ENCODE measurements at regions not wholly inside any gene's neighbourhood (a gene's known extent, or its start where the extent isn't known, plus 50 kb on each side); places are given as distances from the start of the nearest gene placed in this dataset.

- H3K9me3 ChIP-seq, result no peaks in the 10 kb centered on the region
- DNase-seq, result no peak
- H3K36me3 ChIP-seq (ENCODE audit: low read depth, missing control alignments), result no peaks in the 10 kb centered on the region
- H3K4me1 ChIP-seq, result peaks cover 3% of the 10 kb centered on the region
- no peaks in the 10 kb centered on the region for H3K27me3 ChIP-seq
- whole genome bisulfite sequencing, 2 donors, result 73 to 90% methylated on average over 4 of the region's 4 CpGs
- intact Hi-C loops (cut with DNase I; ENCODE audit: low total_unique reads), result no loop called here
- H3K4me3 ChIP-seq, result no peak overlapping the region
- TF ChIP-seq, protein P1, sequence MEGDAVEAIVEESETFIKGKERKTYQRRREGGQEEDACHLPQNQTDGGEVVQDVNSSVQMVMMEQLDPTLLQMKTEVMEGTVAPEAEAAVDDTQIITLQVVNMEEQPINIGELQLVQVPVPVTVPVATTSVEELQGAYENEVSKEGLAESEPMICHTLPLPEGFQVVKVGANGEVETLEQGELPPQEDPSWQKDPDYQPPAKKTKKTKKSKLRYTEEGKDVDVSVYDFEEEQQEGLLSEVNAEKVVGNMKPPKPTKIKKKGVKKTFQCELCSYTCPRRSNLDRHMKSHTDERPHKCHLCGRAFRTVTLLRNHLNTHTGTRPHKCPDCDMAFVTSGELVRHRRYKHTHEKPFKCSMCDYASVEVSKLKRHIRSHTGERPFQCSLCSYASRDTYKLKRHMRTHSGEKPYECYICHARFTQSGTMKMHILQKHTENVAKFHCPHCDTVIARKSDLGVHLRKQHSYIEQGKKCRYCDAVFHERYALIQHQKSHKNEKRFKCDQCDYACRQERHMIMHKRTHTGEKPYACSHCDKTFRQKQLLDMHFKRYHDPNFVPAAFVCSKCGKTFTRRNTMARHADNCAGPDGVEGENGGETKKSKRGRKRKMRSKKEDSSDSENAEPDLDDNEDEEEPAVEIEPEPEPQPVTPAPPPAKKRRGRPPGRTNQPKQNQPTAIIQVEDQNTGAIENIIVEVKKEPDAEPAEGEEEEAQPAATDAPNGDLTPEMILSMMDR (IDR thresholded peaks at IDR 0.05), result no peak
- no peak for TF ChIP-seq POLR2A (IDR thresholded peaks at IDR 0.05)
- no peak overlapping the region for H3K27ac ChIP-seq
These were observed 72.5 kb upstream of the CTSC start for GRCh38 chr11:88410056-88410455.

DNA sequence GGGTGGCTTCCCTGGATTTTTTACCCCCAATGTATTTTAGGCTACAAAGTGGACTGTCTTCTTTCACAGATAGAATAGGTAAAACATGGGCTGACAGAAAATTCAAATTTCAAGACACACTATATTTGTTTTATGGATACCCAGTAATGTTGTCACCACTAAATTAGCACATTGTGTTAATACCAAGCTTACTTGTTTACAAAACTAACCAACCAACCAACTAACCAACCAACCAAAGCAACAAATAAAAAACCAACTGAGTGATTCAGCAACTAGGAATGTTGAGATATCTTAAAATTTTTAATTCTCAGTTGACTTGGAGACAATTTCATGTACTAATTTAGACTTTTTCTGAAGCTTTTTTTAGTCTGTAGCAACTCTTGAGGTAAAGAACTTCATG, 69.3 kb upstream of the CTSC start:
- Histone ChIP-seq H3K36me3 (ENCODE audit: low read depth, missing control alignments) (no peaks in the 10 kb centered on the region), H3K27me3 (no peaks in the 10 kb centered on the region), H3K9me3 (no peaks in the 10 kb centered on the region), H3K4me3 (no peak overlapping the region), H3K4me1 (no peaks in the 10 kb centered on the region), H3K27ac (no peak overlapping the region)
- DNase-seq, result no peak
- intact Hi-C loops (cut with DNase I; ENCODE audit: low total_unique reads), result no loop called here
- TF ChIP-seq POLR2A (IDR thresholded peaks at IDR 0.05), result no peak
- TF ChIP-seq, protein P1 (IDR thresholded peaks at IDR 0.05), result no peak

DNA sequence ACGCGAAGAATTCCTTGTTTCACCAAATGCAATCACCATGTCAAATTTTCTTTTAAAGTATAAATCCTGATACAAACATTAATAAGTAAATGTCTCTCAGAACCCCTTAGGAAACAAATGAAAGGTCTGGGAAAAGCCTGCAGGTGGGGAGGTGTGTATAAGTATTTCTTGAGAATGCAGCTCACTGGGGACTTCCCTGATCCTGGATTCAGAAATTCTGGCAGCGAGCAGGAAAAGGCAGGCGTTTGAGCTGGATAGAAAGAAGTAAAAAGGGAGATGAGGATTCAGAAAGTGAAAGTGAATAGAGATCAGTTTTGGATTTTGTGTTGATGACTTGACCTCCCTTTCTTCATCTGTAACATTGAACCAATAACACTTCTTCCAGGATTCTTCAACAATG, 68.3 kb upstream of the CTSC start:
- WGBS, 2 donors, result 58 to 63% methylated on average over 4 of the region's 4 CpGs
- Histone ChIP-seq H3K36me3 (ENCODE audit: low read depth, missing control alignments) (no peaks in the 10 kb centered on the region), H3K4me1 (no peaks in the 10 kb centered on the region), H3K27ac (no peak overlapping the region), H3K27me3 (no peaks in the 10 kb centered on the region), H3K9me3 (no peaks in the 10 kb centered on the region), H3K4me3 (no peak overlapping the region)
- intact Hi-C loops (cut with DNase I; ENCODE audit: low total_unique reads), result no loop called here
- DNase-seq, result peak; percentile 18
- TF ChIP-seq POLR2A (IDR thresholded peaks at IDR 0.05), result no peak
- TF ChIP-seq, protein P1 (IDR thresholded peaks at IDR 0.05), result no peak

- Histone ChIP-seq H3K4me3 (no peak overlapping the region), H3K4me1 (no peaks in the 10 kb centered on the region), H3K27me3 (no peaks in the 10 kb centered on the region), H3K27ac (no peak overlapping the region), H3K36me3 (ENCODE audit: low read depth, missing control alignments) (no peaks in the 10 kb centered on the region), H3K9me3 (no peaks in the 10 kb centered on the region)
- TF ChIP-seq, protein P1 (IDR thresholded peaks at IDR 0.05), result no peak
- TF ChIP-seq POLR2A (IDR thresholded peaks at IDR 0.05), result no peak
- 71 to 91% methylated on average over 1 of the region's 1 CpG for WGBS, 2 donors
- no peak for DNase-seq
- intact Hi-C loops (cut with DNase I; ENCODE audit: low total_unique reads), result no loop called here
These were observed 67.6 kb upstream of the CTSC start for GRCh38 chr11:88404932-88405710.

DNA sequence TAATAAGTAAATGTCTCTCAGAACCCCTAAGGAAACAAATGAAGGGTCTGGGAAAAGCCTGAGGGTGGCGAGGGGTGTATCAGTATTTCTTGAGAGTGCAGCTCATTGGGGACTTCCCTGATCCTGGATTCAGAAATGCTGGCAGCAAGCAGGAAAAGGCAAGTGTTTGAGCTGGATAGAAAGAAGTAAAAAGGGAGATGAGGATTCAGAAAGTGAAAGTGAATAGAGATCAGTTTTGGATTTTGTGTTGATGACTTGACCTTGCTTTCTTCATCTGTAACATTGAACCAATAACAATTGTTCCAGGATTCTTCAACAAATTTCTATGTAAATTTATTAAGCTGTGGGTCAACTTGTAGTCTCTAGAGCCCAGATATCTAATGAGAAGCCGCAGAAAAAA, 66.9 kb upstream of the CTSC start:
- Histone ChIP-seq H3K27me3 (no peaks in the 10 kb centered on the region), H3K9me3 (no peaks in the 10 kb centered on the region), H3K4me1 (no peaks in the 10 kb centered on the region), H3K36me3 (ENCODE audit: low read depth, missing control alignments) (no peaks in the 10 kb centered on the region), H3K27ac (no peak overlapping the region), H3K4me3 (no peak overlapping the region)
- no peak for TF ChIP-seq POLR2A (IDR thresholded peaks at IDR 0.05)
- TF ChIP-seq, protein P1 (IDR thresholded peaks at IDR 0.05), result no peak
- no peak for DNase-seq
- 63 to 78% methylated on average over 2 of the region's 2 CpGs for WGBS, 2 donors
- intact Hi-C loops (cut with DNase I; ENCODE audit: low total_unique reads), result no loop called here

Measured in testis (tissue), 2 donors.